HG02610 (cell line): ENCODE measurements at regions not wholly inside any gene's neighbourhood (a gene's known extent, or its start where the extent isn't known, plus 50 kb on each side); places are given as distances from the start of the nearest gene placed in this dataset.
"Not testable (repeated sequence)": the region's sequence is repeated elsewhere in the genome, so short reads cannot be mapped to it uniquely, and the experiment has no call there.

Experiments used
- ATAC-seq: cut with Tn5 transposase; IDR thresholded peaks from one replicate; pipeline ENCODE4 v1.9.1; 2021; ENCODE audit warnings: mild to moderate bottlenecking, moderate library complexity; ENCODE audit not compliant: unreplicated experiment

DNA sequence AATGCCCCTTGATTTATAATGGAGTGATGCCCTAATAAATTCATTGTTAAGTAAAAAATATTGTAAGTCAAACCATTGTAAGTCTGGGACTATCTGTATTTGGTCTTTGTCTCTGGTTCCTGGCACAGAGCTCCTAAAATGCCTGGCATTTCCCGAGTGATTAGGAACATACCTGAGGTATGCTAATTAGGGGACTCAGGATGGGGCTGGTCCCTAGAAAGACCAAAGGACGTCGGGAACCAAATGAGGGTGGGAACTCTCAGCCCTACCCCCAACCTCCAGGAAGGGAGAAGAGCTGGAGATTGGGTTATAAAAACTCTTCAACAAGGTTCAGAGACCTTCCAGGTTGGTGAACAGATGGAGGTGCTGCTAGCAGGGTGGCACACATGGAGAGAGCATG is 82.6 kb upstream of the ARG1 start:
- ATAC-seq: no peak

DNA sequence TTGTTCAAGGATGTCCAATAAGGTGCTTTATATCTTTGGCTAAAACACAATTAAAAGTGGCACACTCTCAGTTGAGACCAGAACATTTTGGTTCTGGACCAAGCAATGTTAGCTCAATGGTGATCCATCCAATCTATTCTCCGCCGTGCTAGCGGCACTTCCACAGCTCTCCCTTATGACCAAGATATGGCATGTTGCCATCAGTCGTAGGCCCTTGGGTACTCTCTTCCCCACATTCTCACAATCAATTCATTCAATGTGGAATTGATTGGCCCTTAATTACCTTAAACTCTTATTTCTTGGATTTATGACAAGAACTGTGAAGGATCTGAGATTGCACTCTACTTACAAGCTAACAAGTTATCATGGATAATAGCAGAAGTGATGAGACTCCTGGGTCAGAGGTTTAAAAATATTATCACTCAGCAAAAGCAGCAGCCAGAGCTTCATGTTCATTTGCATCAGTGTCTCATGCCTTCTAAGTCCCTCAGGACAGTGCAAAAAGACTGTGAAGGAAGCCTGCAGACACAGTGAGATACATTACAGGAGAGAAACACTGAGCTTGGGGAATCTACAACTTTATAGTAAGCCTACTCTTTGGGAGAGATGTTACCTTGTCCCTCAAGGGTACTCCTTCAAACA is 80.0 kb upstream of the ARG1 start:
- no peak for ATAC-seq

DNA sequence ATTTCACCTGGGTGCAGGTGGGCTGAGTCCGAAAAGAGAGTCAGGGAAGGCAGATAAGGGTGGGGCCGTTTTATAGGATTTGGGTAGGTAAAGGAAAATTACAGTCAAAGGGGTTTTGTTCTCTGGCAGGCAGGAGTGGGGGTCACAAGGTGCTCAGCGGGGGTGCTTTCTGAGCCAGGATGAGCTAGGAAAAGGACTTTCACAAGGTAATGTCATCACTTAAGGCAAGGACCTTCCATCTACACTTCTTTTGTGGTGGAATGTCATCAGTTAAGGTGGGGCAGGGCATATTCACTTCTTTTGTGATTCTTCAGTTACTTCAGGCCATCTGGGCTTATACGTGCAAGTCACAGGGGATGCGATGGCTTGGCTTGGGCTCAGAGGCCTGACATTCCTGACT is 68.6 kb upstream of the ARG1 start:
- ATAC-seq: not testable (repeated sequence)

- ATAC-seq: no peak
Observed at GRCh38 chr6:131510094-131510493, 62.9 kb upstream of the ARG1 start.

DNA sequence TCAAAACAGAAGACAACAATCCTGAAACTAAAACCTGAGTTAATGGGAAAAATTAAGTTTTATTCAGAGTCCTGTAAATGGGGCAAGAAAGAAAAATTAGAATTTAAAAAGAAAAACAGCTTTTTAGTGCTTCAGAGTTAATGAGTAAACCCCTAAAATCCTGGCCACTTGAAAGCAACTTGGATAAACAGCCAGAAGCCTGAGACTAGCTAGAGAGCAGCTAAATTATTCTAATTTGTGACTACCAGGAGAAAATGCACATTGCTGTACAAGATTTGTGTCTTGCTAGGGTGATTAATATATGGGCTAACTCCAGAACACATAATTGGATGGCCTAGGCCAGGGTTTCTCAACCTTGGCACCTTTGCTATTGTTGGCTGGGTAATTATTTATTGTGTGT is 62.4 kb upstream of the ARG1 start:
- ATAC-seq: no peak

DNA sequence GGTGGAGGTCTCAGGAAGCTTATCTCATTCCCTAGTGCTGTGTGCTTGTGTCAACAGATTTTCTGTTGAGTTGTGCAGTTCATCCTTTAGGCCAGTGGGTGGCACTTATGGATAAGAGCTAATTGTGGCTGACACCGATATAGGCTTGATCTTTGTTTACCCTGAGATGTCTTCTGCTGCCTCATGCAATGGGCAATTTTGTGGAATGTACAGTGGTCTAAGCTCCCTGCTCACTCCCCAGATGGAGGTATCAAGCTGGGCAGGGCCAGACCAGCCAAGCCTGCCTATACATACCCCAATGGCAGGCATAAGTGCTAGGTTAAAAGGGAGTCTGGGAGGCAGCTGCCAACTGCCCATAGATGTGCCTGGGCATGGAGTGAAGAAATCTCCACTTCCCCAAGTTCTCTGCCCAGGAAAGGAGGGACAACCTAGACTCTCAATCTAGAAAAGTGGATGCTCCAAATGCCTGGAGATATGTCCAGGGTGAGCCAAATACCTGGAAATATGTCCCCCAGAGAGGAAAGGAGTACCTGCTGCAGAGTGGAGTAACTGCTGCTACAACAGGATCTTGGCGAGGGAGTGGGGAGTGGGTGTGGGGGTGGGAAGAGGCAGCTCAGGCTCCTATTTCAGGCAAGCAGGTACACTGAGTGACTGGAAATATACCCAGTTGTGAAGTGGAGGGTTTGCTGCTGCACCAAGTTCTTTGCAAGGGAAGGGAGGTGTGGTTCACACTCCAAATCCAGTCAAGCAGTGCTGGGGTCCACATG is 53.2 kb upstream of the ARG1 start:
- ATAC-seq: peak; percentile 96
